ENCODE measurements at regions not wholly inside any gene's neighbourhood (a gene's known extent, or its start where the extent isn't known, plus 50 kb on each side); places are given as distances from the start of the nearest gene placed in this dataset.

DNA sequence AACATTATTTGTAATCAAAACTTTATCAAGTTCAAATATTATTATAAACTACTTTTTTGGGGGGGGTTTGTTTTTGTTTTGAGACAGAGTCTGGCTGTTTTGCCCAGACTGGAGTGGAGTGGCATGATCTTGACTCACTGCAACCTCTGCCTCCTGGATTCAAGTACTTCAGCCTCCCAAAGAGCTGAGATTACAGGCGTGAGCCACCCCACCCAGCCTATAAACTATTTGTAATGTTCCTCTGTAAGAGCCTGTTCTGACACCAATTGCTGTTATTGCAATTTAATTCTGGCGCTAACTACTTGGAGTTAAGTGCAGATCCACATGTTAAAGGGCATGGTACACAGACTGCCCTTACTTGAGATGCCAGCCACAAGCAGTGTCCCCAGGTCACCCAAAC lies 478.1 kb upstream of the NRP1 start:
- no peak for DNase-seq (ENCODE audit: low read depth)
- in situ Hi-C loops (cut with HindIII; ENCODE audit: low sequenced_read_pairs), result no loop called here
- H3K4me3 ChIP-seq (ENCODE audit: low read depth, low read length), result no peak overlapping the region

GRCh38 chr10:33810986-33811385 lies 476.5 kb upstream of the NRP1 start:
- TF ChIP-seq, protein P1, sequence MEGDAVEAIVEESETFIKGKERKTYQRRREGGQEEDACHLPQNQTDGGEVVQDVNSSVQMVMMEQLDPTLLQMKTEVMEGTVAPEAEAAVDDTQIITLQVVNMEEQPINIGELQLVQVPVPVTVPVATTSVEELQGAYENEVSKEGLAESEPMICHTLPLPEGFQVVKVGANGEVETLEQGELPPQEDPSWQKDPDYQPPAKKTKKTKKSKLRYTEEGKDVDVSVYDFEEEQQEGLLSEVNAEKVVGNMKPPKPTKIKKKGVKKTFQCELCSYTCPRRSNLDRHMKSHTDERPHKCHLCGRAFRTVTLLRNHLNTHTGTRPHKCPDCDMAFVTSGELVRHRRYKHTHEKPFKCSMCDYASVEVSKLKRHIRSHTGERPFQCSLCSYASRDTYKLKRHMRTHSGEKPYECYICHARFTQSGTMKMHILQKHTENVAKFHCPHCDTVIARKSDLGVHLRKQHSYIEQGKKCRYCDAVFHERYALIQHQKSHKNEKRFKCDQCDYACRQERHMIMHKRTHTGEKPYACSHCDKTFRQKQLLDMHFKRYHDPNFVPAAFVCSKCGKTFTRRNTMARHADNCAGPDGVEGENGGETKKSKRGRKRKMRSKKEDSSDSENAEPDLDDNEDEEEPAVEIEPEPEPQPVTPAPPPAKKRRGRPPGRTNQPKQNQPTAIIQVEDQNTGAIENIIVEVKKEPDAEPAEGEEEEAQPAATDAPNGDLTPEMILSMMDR (IDR thresholded peaks at IDR 0.05; ENCODE audit: low read depth, low read length, missing control alignments), result no peak
- in situ Hi-C loops (cut with HindIII; ENCODE audit: low sequenced_read_pairs), result no loop called here
- DNase-seq (ENCODE audit: low read depth), result no peak
- no peak overlapping the region for H3K4me3 ChIP-seq (ENCODE audit: low read depth, low read length)

More for the DNA sequence above, 478.1 kb upstream of the NRP1 start:
- TF ChIP-seq, protein P1 (IDR thresholded peaks at IDR 0.05; ENCODE audit: low read depth, low read length, missing control alignments), result no peak

- in situ Hi-C loops (cut with HindIII; ENCODE audit: low sequenced_read_pairs), result no loop called here
- no peak for DNase-seq (ENCODE audit: low read depth)
- no peak overlapping the region for H3K4me3 ChIP-seq (ENCODE audit: low read depth, low read length)
- TF ChIP-seq, protein P1 (IDR thresholded peaks at IDR 0.05; ENCODE audit: low read depth, low read length, missing control alignments), result no peak
These were observed 475.3 kb upstream of the NRP1 start for GRCh38 chr10:33809732-33810131.

- no peak for DNase-seq (ENCODE audit: low read depth)
- TF ChIP-seq, protein P1 (IDR thresholded peaks at IDR 0.05; ENCODE audit: low read depth, low read length, missing control alignments), result no peak
- H3K4me3 ChIP-seq (ENCODE audit: low read depth, low read length), result no peak overlapping the region
- in situ Hi-C loops (cut with HindIII; ENCODE audit: low sequenced_read_pairs), result no loop called here
These were observed 474.0 kb upstream of the NRP1 start for GRCh38 chr10:33808475-33808874.

- in situ Hi-C loops (cut with HindIII; ENCODE audit: low sequenced_read_pairs), result no loop called here
- no peak for DNase-seq (ENCODE audit: low read depth)
- TF ChIP-seq, protein P1 (IDR thresholded peaks at IDR 0.05; ENCODE audit: low read depth, low read length, missing control alignments), result no peak
- no peak overlapping the region for H3K4me3 ChIP-seq (ENCODE audit: low read depth, low read length)
These were observed 473.3 kb upstream of the NRP1 start for GRCh38 chr10:33807531-33808359.

GRCh38 chr10:33805831-33806230 lies 471.4 kb upstream of the NRP1 start:
- no peak for DNase-seq (ENCODE audit: low read depth)
- in situ Hi-C loops (cut with HindIII; ENCODE audit: low sequenced_read_pairs), result no loop called here
- TF ChIP-seq, protein P1 (IDR thresholded peaks at IDR 0.05; ENCODE audit: low read depth, low read length, missing control alignments), result no peak
- no peak overlapping the region for H3K4me3 ChIP-seq (ENCODE audit: low read depth, low read length)

Measured in astrocyte of the cerebellum (primary cell).